HG03432 (cell line): ENCODE measurements at regions not wholly inside any gene's neighbourhood (a gene's known extent, or its start where the extent isn't known, plus 50 kb on each side); places are given as distances from the start of the nearest gene placed in this dataset.

Experiments used
- ATAC-seq: cut with Tn5 transposase; IDR thresholded peaks from one replicate; pipeline ENCODE4 v1.9.1; 2021; ENCODE audit warnings: mild to moderate bottlenecking, moderate library complexity; ENCODE audit not compliant: unreplicated experiment

DNA sequence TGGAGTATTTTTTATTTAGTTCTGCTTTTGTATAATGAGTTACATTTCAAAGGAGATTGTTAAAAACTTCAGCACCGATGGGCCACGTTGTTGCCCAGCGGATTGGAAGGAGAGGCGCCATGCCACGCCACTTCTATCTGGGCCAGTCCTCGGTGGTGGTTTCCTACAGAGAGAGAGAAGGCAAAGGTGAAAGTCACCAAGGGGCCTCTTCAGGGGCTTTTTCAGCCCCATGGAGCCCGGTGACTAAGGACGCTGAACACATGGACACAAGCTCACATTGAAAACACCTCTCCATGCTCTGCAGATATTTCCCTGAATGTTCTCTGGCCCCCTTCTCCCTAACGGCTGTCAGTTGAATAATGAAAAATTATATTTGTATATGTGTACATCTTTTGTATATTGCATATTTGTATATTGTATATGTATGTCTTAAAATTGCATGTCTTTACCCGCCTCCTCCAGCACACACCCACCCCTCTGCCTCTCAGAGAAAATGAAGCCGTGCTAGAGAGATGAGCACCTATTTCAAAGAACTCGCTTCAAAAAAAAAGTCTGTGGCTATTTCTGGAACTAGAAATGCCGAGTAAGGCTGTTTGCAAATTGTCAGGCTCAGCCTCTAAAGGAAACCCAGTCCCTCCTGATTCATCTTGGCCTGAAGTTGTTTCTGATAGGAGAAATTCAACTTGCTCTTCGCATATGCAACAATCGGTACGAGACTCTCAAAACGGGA is 91.9 kb upstream of the CDH4 start:
- ATAC-seq: no peak

DNA sequence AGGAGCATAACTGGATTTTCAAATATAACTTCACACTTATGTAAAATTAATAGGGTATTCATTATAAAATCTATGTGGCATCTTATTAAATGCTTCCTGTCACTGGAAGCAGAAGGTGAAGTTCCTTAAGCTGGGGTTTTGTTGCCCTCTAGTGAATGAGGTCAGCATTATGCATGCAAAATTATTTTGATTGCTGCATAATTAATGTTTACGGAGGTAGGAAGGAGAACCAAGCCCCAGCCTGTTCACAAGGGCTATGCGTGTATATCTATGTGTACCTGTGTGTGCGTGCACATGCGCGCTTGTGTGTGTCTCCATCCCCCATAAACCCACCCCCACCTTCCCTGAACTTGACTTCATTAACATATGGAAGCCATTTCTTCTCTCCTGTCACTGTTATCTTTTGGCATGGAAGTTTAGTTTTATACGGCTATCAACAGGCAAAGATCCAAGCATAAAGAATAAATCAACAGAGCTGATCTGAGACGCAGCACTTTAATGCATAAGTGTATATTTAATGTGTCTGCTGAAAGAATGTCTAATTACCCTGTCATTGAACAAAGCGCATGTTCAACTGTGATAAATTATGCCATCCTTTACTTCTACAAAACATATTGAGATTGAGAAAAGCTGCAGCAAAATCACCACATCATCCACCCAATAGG is 90.2 kb upstream of the CDH4 start:
- ATAC-seq: no peak

DNA sequence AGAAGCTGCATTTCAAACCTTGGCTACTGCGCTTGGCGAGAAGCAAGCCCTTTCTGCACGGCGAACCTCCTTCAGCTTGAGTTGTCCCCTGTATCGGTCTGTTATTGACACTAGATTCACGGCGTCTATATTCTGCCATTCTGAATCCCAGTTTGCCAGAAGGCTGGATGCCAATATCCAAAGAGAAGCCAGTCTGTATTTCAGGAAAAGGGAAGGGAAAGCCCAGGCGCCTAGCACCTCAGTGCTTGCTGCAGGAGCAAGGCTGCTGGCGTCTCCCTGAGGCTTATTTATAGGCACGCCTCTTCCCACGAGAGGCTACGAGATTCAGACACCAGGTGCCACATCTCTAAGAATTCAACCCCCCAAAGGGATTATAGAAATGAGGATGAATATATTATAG is 89.6 kb upstream of the CDH4 start:
- ATAC-seq: no peak

DNA sequence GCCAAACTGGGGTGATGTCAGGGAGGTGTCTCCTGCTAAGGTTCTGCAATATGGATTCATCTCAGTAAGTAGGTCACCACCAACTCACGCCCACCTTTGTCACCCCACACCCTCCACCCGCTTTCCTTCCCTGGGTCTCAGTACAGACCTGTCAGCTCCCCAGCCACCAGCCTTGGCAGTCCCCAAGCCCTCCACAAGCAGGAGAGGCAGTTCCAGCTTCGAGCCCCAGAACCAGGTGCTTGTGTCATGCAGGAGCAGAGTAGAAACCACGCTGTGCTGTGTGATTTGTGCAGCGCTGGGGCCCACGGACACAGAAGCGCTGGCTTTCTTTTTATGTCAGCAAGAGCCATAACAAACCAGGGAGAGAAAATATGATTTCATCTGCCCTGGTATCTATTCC is 89.0 kb upstream of the CDH4 start:
- no peak for ATAC-seq

DNA sequence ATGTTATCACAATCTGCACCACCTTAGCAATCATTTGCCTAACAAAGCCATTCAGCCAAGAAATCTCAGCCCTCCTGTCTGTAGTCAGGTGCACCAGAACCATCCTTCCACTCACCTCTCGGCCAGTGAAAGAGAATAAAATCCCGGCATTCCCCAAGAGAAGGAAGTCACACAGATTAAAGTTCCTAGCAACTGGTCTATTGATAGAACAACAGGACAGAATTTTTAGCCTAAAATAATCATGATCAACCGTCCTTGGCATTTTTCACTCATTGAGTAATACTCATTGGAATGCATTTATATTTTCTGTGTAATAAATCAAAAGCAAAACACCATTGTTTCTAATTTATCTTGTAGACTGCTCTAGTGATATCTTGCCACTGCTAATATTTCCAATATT is 85.7 kb upstream of the CDH4 start:
- no peak for ATAC-seq

DNA sequence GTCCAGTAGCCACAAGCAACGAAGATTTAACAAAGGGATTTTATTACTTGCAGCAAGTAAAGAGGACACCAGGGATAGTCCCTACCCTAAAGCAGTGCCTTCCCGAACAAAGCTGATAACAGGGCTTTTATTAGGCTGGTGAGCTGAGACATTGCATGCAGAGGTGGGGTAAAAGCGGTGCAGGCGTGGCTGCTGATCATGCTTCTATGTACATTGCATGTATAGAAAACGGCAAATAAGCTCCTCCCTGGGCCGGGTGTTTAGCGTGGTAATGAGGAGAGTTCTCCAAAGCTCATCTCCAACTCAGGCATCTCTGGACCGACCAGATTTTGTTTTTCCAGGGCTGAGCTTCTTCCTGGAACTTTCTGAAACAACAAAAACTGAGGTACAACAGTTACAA is 83.5 kb upstream of the CDH4 start:
- ATAC-seq: no peak

DNA sequence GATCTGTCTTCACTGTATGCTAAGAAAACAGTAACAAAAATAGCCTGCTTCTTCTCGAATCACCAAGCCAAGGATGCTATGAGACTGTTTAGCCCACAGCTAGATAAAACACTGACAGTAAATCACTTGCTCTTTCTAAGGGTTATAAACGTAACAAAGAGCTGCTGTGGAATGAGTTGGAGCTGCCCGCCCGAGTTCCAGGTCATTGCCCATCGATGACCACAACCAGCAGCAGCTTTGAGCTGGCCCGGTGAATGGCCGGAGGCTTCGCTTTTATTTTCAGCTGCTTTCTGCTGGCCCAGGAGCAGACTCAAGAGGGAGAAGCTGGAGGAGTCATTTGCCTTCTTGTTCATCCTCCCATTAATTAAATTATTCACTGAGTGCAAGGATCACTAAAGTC is 82.2 kb upstream of the CDH4 start:
- no peak for ATAC-seq

DNA sequence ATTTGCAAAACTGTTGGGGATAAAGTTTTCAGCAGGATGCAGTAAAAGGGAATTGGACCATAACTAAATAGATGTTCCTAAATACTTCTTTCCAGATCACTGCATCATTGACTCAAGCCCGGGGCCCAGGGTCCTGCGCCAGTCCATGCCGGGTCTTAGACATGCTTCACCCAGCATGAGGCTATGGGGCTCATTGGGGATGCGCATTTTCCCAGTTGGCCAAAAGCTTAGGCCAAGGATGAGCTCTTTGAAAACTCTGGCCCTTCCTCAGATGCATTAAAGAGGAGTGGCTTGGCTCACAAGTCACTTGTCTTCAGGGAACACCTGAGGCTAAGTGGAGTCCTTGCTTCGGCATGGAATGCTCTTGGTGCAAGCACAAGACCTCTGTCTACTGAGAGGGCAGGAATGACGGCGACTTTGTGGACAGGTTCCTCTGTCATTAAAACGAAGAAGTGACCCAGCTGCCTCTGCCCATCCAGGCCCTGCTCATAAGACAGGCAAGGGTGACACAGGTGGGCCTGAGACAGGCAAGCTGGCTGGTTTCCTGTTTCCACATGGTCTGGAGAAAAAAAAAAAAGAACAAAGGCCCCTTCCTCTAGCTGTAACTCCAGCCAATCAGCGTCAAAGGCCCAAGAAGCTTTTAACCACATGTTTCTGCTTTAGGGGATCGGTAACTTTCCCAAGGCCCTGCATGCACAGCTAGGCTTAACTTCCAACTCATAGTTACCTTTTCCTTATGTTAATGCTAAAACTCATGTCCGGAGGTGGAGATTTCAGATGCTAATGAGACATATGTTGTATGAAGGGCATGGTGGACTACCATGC is 81.4 kb upstream of the CDH4 start:
- ATAC-seq: no peak

DNA sequence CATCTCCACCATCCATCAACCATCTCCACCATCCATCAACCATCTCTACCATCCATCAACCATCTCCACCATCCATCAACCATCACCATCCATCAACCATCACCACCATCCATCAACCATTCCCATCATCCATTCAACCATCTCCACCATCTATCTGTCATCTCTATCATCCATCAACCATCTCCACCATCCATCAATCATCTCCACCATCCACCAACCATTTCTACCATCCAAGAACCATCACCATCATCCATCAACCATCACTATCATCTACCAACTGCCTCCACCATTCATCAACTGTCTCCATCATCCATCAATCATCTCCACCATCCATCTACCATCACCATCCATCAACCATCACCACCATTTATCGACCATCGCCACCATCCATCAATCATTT is 78.8 kb upstream of the CDH4 start:
- no peak for ATAC-seq

DNA sequence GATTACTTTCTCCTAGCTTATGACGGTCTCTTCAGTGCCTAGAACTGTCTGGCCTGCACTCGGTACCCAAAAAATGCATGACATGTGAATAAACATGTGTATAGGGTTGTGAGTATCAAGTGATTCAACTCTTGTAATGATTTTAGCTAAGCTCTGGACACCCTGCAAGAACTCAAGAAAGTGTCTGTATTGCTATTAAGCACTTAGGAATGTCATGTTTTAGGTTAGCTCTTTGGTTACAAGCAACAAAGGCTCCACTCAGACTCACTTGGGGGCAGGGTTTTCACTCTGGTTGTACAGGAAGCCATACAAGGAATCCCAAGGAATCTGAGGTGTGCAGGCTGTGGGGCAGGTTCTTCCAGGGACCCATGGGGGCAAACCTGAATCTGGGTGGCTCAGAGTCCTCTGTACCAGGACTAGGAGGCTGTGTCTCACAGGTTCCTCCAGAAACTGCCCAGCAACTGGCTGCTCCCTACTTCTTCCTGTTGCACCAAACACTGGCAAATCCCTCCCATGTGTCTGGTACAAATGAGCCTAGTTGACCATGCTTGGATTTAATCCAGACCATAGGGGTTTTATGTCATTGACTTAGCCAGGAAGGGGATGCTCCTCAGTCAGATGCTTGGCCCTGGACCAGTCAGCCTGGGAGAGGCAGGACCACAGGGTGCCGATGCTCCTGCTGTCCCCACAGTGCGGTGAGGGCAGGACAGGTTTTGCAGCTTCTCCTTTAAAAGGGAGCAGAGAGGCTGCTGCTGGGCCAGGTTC is 77.9 kb upstream of the CDH4 start:
- no peak for ATAC-seq

DNA sequence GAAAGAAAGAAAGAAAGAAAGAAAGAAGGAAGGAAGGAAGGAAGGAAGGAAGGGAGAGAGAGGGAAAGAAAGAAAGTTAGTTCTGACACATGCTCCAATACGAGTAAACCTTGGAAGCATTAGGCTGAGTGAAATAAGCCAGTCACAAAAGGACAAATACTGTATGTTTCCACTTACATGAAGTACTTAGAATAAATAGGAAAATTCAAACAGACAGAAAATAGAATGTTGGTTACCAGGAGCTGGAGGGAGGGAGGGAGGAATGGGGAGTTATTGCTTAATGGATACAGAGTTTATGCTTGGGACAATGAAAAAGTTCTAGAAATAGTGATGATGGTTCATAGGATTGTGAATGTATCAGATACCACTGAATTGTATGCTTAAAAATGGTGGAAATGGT is 75.2 kb upstream of the CDH4 start:
- ATAC-seq: no peak

DNA sequence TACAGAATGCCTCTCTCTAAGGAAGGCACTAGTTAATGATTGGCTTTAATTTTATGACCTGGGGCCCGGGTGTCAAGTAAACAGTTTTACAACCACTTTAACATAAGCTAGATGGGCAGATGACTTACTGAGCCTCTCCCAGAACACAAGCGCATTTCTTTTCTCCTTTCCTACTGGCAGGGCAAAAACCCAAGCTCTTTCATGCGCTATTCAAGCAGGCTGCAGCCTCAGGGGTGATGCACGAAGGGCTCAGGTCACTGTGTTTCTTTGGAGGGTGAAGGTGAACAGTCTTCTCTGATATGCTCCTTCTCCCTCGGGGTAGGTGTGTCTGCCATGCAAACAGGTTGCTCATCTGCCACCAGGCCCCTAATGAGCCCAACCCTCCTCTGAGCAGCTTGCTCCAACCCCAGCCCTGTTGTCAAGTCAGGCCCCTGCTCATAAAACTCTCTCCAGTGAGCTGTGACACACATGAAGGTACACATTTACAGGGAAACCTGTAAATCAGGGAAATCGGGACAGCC is 73.5 kb upstream of the CDH4 start:
- ATAC-seq: no peak

DNA sequence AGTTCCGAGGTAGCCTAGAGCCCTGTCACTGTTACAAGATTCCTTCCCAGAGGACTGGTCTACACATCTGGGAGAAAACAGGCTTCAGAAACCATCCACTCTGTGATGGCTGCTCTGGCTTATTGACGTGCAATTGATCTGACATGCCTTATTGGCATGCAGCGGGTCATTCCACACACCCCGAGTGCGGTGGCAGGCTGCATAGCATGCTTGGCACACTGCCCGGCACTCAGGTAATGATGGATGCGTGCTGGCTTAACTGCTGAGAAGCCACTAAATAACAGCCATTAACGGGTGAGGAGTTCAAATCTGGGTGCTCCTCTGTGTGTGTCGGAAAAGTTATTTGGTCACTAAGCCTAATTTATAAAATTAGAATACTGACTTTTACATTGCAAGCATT is 67.9 kb upstream of the CDH4 start:
- ATAC-seq: no peak

DNA sequence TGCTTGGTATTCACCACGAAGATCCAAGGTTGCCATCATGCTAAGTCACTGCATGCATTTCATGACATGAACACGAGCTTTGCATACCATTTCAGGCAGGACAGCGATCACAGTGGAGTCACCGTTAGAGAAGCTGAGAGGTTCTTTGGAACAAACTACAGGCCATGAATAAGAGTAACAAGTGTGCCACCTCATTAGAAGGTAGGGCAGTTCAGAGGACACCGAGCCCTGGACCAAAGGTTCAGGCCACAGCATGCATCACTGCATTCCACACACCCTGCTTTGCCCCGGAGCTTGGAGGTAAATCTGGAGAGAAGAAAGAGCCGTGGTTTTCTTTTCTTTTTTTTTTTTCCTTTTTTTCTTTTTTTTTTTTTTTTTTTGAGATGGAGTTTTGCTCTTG is 66.9 kb upstream of the CDH4 start:
- no peak for ATAC-seq

DNA sequence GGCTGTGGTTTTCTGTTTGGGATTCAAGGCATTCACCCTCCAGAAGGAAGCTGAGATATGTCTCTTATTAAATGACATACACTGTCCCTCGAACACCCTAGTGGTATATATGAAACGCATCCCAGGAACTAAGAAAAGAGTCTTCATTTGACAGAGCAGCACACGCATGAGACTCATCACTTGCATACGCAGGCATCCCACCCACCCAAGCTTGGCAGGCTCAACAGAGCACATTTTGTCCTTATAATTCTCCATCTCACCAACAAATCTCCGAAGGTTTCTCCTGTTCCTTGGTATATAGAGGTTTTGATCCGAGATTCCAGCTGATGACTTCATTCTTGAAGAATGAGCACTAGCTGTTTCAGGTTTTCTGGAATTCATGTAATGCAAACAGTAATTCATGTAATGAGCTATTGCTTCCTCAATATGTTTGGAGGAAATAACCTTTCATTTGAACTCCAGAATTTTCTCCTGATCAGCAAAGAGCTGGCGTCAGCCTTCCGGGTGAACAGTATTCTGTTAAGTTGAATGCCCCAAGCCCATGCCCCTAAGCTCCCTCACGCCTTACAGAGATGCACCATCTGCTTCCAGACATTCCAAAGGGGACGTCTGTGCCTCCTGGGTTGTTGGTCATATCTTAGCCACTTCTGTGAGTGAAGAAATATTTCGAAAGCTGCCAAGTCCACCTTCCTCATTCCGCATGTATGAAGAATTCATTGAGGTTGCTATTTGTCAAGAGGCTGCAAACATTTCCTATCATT is 66.0 kb upstream of the CDH4 start:
- no peak for ATAC-seq

DNA sequence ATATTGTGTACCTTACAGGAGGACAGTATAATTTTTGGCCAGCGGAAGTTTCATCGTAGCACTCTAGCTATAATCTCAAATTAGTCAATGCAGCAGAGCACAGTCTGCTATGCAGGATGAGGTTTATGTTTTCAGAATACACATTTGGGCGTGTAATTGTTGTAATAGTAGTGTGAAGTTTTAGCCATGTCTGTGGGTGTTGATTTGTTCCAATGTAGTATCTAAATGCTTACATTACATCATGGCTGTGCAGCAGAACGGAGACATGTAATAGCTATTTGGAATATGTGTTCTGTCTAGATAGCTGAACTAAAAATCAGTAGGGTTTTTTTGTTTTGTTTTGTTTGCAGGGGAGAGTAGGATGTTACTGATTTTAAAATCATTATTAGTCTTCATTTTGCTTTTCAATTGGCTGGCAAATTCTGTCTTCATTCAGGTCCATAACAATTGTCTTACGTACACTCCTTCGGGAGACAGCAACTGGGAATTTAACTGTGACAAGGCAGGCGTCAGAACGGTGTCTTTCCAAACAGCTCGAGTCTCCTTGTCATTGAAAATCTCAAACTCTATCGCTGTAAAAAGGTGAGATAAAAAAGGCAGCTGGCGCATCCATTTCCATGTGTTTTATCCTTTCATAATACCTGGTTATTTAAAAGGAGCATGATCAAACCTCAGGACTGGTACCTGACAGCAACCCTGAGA is 65.1 kb upstream of the CDH4 start:
- no peak for ATAC-seq

DNA sequence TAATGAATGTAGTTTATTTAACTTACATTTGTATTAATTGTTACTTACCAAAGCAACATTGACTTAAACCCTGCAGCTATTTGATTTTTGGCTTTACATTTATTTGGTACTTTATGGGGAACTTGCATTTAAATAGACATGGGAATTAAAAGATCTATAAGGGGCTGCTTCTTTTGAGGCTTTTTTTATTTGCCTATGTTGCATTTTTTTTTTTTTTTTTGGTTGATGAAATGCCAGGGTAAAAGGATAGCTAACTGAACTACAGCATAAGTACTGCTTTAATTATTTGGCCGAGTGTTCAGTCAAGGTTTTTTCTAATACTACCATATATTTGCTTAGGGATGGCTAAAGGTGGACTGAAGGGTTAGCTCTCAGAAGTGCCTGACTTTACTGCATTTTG is 62.5 kb upstream of the CDH4 start:
- ATAC-seq: no peak

DNA sequence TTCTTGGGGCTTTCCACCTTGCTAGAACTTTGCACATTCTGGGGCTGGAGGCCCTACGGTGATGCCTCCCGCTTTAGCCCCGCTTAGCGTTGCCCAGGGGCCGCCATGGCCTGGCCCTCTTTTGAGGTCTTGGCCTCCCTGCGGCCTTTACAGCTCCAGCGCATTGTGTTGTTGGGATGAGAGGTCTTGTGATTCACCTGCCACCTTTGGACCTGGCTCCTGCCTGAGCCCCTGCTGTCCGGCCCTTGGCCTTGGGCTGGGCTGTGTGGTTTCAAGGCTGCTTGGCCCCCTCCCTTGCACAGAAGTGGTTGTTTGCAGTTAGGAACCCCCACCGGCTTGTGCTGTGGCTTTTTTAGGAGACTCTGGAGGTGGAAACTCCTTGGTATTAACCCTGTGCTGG is 61.0 kb upstream of the CDH4 start:
- no peak for ATAC-seq

DNA sequence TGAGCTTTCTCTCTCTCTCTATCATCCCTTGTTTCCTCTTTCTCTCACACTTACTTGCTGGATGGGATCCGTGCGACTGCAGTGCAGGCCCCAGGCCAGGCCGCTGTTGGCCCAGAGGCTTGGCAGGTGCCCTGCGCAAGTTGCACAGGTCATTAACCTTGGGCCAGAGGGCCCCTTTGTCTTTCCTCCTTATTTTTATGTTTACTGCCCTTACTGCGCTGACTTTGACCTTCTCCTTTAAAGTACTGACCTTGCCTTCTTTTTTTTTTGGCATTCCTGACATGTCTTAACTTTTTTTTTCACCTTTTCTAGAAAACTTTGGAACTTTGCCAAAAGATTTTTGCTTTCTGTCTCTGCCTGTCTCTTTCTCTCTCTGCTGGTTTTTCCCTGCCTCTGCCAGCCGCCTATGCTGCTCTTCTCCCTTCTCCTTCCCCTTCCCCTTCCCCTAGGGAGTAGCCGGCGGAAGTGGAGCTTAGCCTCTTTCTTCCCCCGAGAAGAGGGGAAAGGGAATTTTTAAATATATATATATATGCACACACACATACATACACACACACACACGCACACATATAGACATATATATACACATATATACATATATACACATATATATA is 59.6 kb upstream of the CDH4 start:
- no peak for ATAC-seq
